K562 (cell line): ENCODE measurements at regions not wholly inside any gene's neighbourhood (a gene's known extent, or its start where the extent isn't known, plus 50 kb on each side); places are given as distances from the start of the nearest gene placed in this dataset.
"Not testable (repeated sequence)": the region's sequence is repeated elsewhere in the genome, so short reads cannot be mapped to it uniquely, and the experiment has no call there.

Source experiments
- ATAC-seq: fragments of 200-7000 bp; cut with Tn5 transposase; 3 replicates; pipeline ENCODE4 v1.9.1; 2020; ENCODE audit warnings: moderate library complexity
- BruUV-seq: library from RNA; stranded (reverse); fragments of 400-500 nt; replicated peaks from 2 replicates; lab custom pipeline; 2021; lab: Mats Ljungman, UMichigan
- CTCF ChIA-PET: fragments of 300-600 bp; formaldehyde crosslinking; extraction: SDS; loops from one replicate; lab custom pipeline; 2021; ENCODE audit warnings: low intra/inter-chr PET ratio; lab: Yijun Ruan, JAX
- POLR2A ChIA-PET: fragments of 300-600, 350-650 bp; sonication (Branson Sonifier 250); formaldehyde crosslinking; extraction: SDS; loops from one replicate; lab custom pipeline; 2021; ENCODE audit warnings: antibody characterized with exemption, inconsistent platforms; lab: Yijun Ruan, JAX
- DNase-seq, 4 experiments: peaks; one replicate each; pipeline versions ENCODE4 v3.0.0 to v3.0.0-alpha.2; 2011 to 2018; ENCODE audit warnings: low spot score in 3 of 4, mixed read lengths in 3 of 4; ENCODE audit errors: extremely low read depth in 1 of 4
- FAIRE-seq: peaks from 2 replicates; lab custom pipeline; 2011; peaks lifted over from hg19 to GRCh38; lab: Jason Lieb, UNC
- H2AFZ ChIP-seq: 2 replicates; pipeline ENCODE4 v1.6.0; 2011; ENCODE audit warnings: low read depth, low read length, control low read depth, inconsistent platforms
- H3K27ac ChIP-seq: fragments of 200-600 bp; 3 replicates; pipeline ENCODE4 v1.8.0; 2011; ENCODE audit warnings: low read depth, mild to moderate bottlenecking, control low read depth, inconsistent platforms, low read length, moderate library complexity, mixed read lengths; ENCODE audit errors: extremely low read depth
- H3K27me3 ChIP-seq, 2 experiments: fragments of 300-600 bp in 1 of 2; 2 replicates in 1 of 2; 3 replicates in 1 of 2; pipeline versions ENCODE4 v1.6.0 to v1.8.0; 2011; ENCODE audit warnings: inconsistent platforms in 2 of 2, low read length in 2 of 2, mild to moderate bottlenecking in 1 of 2, mixed read lengths in 1 of 2, moderate library complexity in 1 of 2; ENCODE audit not compliant: control insufficient read depth in 2 of 2, insufficient read depth in 2 of 2
- H3K36me3 ChIP-seq: fragments of 300-600 bp; 3 replicates; pipeline ENCODE4 v1.8.0; 2011; ENCODE audit warnings: mild to moderate bottlenecking, low read length, inconsistent platforms; ENCODE audit not compliant: control insufficient read depth, insufficient read depth
- H3K4me1 ChIP-seq, 2 experiments: fragments of 200-600 bp in 1 of 2; replicated peaks in 1 of 2; 2 replicates in 1 of 2; 3 replicates in 1 of 2; pipeline versions ENCODE4 v1.5.1 to v1.8.0; 2011; ENCODE audit warnings: inconsistent platforms in 2 of 2, low read length in 2 of 2, mild to moderate bottlenecking in 1 of 2, mixed read lengths in 1 of 2, moderate library complexity in 1 of 2; ENCODE audit not compliant: control insufficient read depth in 2 of 2, insufficient read depth in 2 of 2
- H3K4me2 ChIP-seq: 2 replicates; pipeline ENCODE4 v1.6.1; 2011; ENCODE audit warnings: low read length, control low read depth, inconsistent platforms, mixed read lengths; ENCODE audit not compliant: insufficient read depth
- H3K4me3 ChIP-seq: fragments of 200-600 bp; sonication (generic), shearing (Covaris generic); 2 replicates; pipeline ENCODE4 v1.5.1; 2016; ENCODE audit warnings: control low read depth, inconsistent platforms
- H3K79me2 ChIP-seq: fragments of 200-600 bp; 3 replicates; pipeline ENCODE4 v1.8.0; 2011; ENCODE audit warnings: low read length, inconsistent platforms; ENCODE audit not compliant: control insufficient read depth, insufficient read depth
- H3K9ac ChIP-seq, 2 experiments: 2 replicates each; pipeline versions ENCODE4 v1.6.0 to v1.6.1; 2011; ENCODE audit warnings: low read depth in 2 of 2, low read length in 2 of 2, control low read depth in 1 of 2, inconsistent platforms in 1 of 2, mild to moderate bottlenecking in 1 of 2, mixed read lengths in 1 of 2; ENCODE audit not compliant: insufficient read depth in 1 of 2
- H3K9me1 ChIP-seq: one replicate; pipeline ENCODE4 v1.6.0; 2011; ENCODE audit warnings: inconsistent platforms, mild to moderate bottlenecking, low read length, moderate library complexity; ENCODE audit not compliant: control insufficient read depth, insufficient read depth
- H3K9me3 ChIP-seq: replicated peaks from 2 replicates; pipeline ENCODE4 v1.5.1; 2011; ENCODE audit warnings: low read depth, low read length, inconsistent platforms; ENCODE audit not compliant: control insufficient read depth, insufficient read depth
- H4K20me1 ChIP-seq: replicated peaks from 2 replicates; pipeline ENCODE4 v1.6.1; 2011; ENCODE audit warnings: low read length, inconsistent platforms, mixed read lengths; ENCODE audit not compliant: control insufficient read depth, insufficient read depth
- CBX2 ChIP-seq: fragments of 200-600 bp; sonication (generic); IDR thresholded peaks from one replicate; pipeline ENCODE4 v1.6.1; 2012; ENCODE audit warnings: mild to moderate bottlenecking, low read length, inconsistent platforms; ENCODE audit not compliant: insufficient read depth, poor library complexity, severe bottlenecking
- MIER1 ChIP-seq: fragments of 450-650 bp; IDR thresholded peaks from 2 replicates; pipeline ENCODE4 v1.6.1; 2016; ENCODE audit warnings: antibody characterized with exemption, mild to moderate bottlenecking, low read depth
- PCBP2 ChIP-seq: fragments of 200-400 bp; formaldehyde crosslinking; IDR thresholded peaks from 2 replicates; pipeline ENCODE4 v1.6.1; 2018; ENCODE audit warnings: low read length, low read depth, mild to moderate bottlenecking, moderate library complexity; ENCODE audit not compliant: poor library complexity, severe bottlenecking
- WGBS: fragments of 100-300 bp; shearing (Covaris generic); methylation state at CpG from one replicate; pipeline ENCODE4 v1.1.6; 2016; ENCODE audit warnings: low coverage, mixed read lengths; ENCODE audit not compliant: insufficient coverage; ENCODE audit errors: missing lambda C conversion rate; 5-methylcytosine and 5-hydroxymethylcytosine counted together
- in situ Hi-C: fragments of 300-500 bp; cut with MboI; formaldehyde crosslinking; loops from 4 replicates; pipeline ENCODE4 v1.15.0; 2018; ENCODE audit warnings: inconsistent platforms, mixed read lengths
- intact Hi-C: fragments of 100-400 bp; cut with micrococcal nuclease; formaldehyde crosslinking; loops from 2 replicates; pipeline ENCODE4 v1.14.2; 2022

- POLR2A ChIA-PET, result no interaction called here
- Histone ChIP-seq H3K9me1 (no peaks in the 10 kb centered on the region), H3K9ac (no peak overlapping the region), H3K9me3 (no peaks in the 10 kb centered on the region), H3K4me3 (no peak overlapping the region), H3K79me2 (no peaks in the 10 kb centered on the region), H3K36me3 (no peaks in the 10 kb centered on the region), H3K27ac (no peak overlapping the region), H3K4me2 (no peak overlapping the region), H4K20me1 (no peaks in the 10 kb centered on the region), H3K27me3 (no peaks in the 10 kb centered on the region), H3K4me1 (no peaks in the 10 kb centered on the region), H2AFZ (no peak overlapping the region)
- BruUV-seq, result no TSS peak
- no peak for DNase-seq
- in situ Hi-C loops (no loop called here), intact Hi-C loops (no loop called here)
- no peak for ATAC-seq
- no peak for FAIRE-seq
- CTCF ChIA-PET, result no interaction called here
- 0% methylated on average over 2 of the region's 2 CpGs for WGBS
- TF ChIP-seq CBX2, result no peak
- TF ChIP-seq MIER1, result no peak
Measured at GRCh38 chr6:112478036-112478435, 130.9 kb downstream of the RFPL4B start.

GRCh38 chr6:112479975-112480374 is 132.8 kb downstream of the RFPL4B start:
- intact Hi-C loops, result not testable (repeated sequence)

More at GRCh38 chr6:112479975-112480374, 132.8 kb downstream of the RFPL4B start:
- BruUV-seq, H2AFZ ChIP-seq, H3K4me3 ChIP-seq, FAIRE-seq, H3K9me1 ChIP-seq, CTCF ChIA-PET: not testable (repeated sequence)
- peak; percentile 51 for TF ChIP-seq PCBP2
- TF ChIP-seq, all 486 proteins: peak for 1; not testable (repeated sequence) for 485
- H3K36me3 ChIP-seq, H3K27ac ChIP-seq, in situ Hi-C loops, POLR2A ChIA-PET, H3K9me3 ChIP-seq, H3K79me2 ChIP-seq, H3K9ac ChIP-seq, H4K20me1 ChIP-seq, H3K4me2 ChIP-seq, H3K27me3 ChIP-seq, ATAC-seq, DNase-seq, H3K4me1 ChIP-seq: not testable (repeated sequence)
- 0% methylated on average over 5 of the region's 5 CpGs for WGBS
